ENCODE measurements at regions not wholly inside any gene's neighbourhood (a gene's known extent, or its start where the extent isn't known, plus 50 kb on each side); places are given as distances from the start of the nearest gene placed in this dataset.

DNA sequence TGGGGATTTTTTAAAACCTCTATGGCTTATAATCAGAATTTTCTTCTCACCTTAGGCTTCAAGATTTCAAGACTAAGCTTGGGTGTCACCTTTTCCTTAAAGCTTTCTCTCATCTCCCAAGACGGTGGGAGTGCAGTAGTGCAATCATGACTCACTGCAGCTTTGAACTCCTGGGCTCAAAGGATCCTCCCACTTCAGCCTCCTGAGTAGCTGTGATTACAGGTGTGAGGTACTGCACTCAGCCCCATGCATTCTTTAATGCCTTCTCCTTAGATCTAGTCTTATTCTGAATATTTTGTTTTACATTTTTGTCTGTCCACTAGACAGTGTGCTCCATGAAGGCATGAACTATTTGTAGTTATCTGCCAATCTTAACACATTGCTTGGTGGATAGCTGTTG lies 55.7 kb upstream of the FAT3 start:
- H3K79me1 ChIP-seq (replicated peaks; ENCODE audit: low read length, poor library complexity, severe bottlenecking), result no peaks in the 10 kb centered on the region
- H4K91ac ChIP-seq (ENCODE audit: low read length), result no peak overlapping the region
- no peak overlapping the region for H3K4ac ChIP-seq (ENCODE audit: low read depth in 1 of 2, low read length in 2 of 2)
- H3K14ac ChIP-seq (ENCODE audit: low read length in 2 of 2), result no peak overlapping the region
- H2BK5ac ChIP-seq (ENCODE audit: low read depth, low read length, poor library complexity, severe bottlenecking), result no peak overlapping the region
- H3K23ac ChIP-seq (ENCODE audit: low read length in 2 of 2), result no peak overlapping the region
- no peak overlapping the region for H3K27ac ChIP-seq (ENCODE audit: low read length, poor library complexity, severe bottlenecking)
- no peak for DNase-seq
- H2BK15ac ChIP-seq (ENCODE audit: low read depth, poor library complexity, severe bottlenecking), result no peak overlapping the region
- H3K27me3 ChIP-seq (ENCODE audit: control insufficient read depth in 1 of 2, insufficient read depth in 1 of 2, low read length in 2 of 2), result no peaks in the 10 kb centered on the region
- no peak overlapping the region for H2BK12ac ChIP-seq (ENCODE audit: low read length in 2 of 2)
- no peak overlapping the region for H2AK5ac ChIP-seq (ENCODE audit: low read length, severe bottlenecking)
- no peak overlapping the region for H3K4me3 ChIP-seq (ENCODE audit: insufficient read depth in 1 of 2, low read depth in 1 of 2, low read length in 2 of 2)
- H3K9ac ChIP-seq (ENCODE audit: low read length), result no peak overlapping the region
- no peak overlapping the region for H4K8ac ChIP-seq (ENCODE audit: low read length)
- WGBS, result 100% methylated on average over 1 of the region's 1 CpG
- no peaks in the 10 kb centered on the region for H3K9me3 ChIP-seq (ENCODE audit: control insufficient read depth, low read length)
- H3K18ac ChIP-seq (ENCODE audit: low read depth in 1 of 2, low read length in 2 of 2), result no peak overlapping the region
- no peak overlapping the region for H2AFZ ChIP-seq (ENCODE audit: low read depth, low read length)
- H3K4me1 ChIP-seq (ENCODE audit: control insufficient read depth, insufficient read depth, low read depth, low read length), result no peaks in the 10 kb centered on the region
- no peaks in the 10 kb centered on the region for H3K36me3 ChIP-seq (ENCODE audit: control insufficient read depth in 1 of 2, insufficient read depth in 2 of 2, low read depth in 1 of 2, low read length in 2 of 2)
- no peak overlapping the region for H2BK120ac ChIP-seq (ENCODE audit: low read depth, low read length)
- no peak overlapping the region for H3K4me2 ChIP-seq (ENCODE audit: low read length, poor library complexity, severe bottlenecking)

DNA sequence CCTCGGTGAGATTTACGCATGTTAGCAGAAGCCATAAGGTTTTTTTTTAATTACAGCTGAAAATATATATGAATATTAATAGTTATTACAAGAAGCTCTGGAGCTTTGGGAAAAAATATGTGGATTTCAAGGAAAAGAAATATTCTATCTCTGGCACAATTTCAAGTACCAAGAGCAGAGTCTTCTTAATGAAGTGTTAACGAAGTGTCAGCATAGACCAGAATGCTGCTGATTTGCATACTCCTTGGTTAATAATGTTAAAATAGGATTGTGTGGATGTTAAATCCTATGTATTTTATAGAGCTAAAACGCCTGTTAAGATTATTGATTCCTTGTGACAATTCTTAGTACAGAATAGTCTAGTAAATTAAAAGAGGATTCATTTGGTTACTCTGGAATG lies 57.0 kb upstream of the FAT3 start:
- Histone ChIP-seq H3K4ac (ENCODE audit: low read depth in 1 of 2, low read length in 2 of 2) (no peak overlapping the region), H2BK15ac (ENCODE audit: low read depth, poor library complexity, severe bottlenecking) (no peak overlapping the region), H2AFZ (ENCODE audit: low read depth, low read length) (no peak overlapping the region), H2BK120ac (ENCODE audit: low read depth, low read length) (no peak overlapping the region), H3K4me2 (ENCODE audit: low read length, poor library complexity, severe bottlenecking) (no peak overlapping the region), H3K27me3 (ENCODE audit: control insufficient read depth in 1 of 2, insufficient read depth in 1 of 2, low read length in 2 of 2) (no peaks in the 10 kb centered on the region), H3K14ac (ENCODE audit: low read length in 2 of 2) (no peak overlapping the region), H4K91ac (ENCODE audit: low read length) (no peak overlapping the region), H2BK5ac (ENCODE audit: low read depth, low read length, poor library complexity, severe bottlenecking) (no peak overlapping the region), H3K9ac (ENCODE audit: low read length) (no peak overlapping the region), H2AK5ac (ENCODE audit: low read length, severe bottlenecking) (no peak overlapping the region), H3K27ac (ENCODE audit: low read length, poor library complexity, severe bottlenecking) (no peak overlapping the region), H3K4me3 (ENCODE audit: insufficient read depth in 1 of 2, low read depth in 1 of 2, low read length in 2 of 2) (no peak overlapping the region), H3K18ac (ENCODE audit: low read depth in 1 of 2, low read length in 2 of 2) (no peak overlapping the region), H4K8ac (ENCODE audit: low read length) (no peak overlapping the region), H3K4me1 (ENCODE audit: control insufficient read depth, insufficient read depth, low read depth, low read length) (no peaks in the 10 kb centered on the region), H2BK12ac (ENCODE audit: low read length in 2 of 2) (no peak overlapping the region), H3K23ac (ENCODE audit: low read length in 2 of 2) (no peak overlapping the region), H3K79me1 (replicated peaks; ENCODE audit: low read length, poor library complexity, severe bottlenecking) (no peaks in the 10 kb centered on the region), H3K9me3 (ENCODE audit: control insufficient read depth, low read length) (no peaks in the 10 kb centered on the region), H3K36me3 (ENCODE audit: control insufficient read depth in 1 of 2, insufficient read depth in 2 of 2, low read depth in 1 of 2, low read length in 2 of 2) (no peaks in the 10 kb centered on the region)
- WGBS, result 89% methylated on average over 1 of the region's 4 CpGs
- no peak for DNase-seq

DNA sequence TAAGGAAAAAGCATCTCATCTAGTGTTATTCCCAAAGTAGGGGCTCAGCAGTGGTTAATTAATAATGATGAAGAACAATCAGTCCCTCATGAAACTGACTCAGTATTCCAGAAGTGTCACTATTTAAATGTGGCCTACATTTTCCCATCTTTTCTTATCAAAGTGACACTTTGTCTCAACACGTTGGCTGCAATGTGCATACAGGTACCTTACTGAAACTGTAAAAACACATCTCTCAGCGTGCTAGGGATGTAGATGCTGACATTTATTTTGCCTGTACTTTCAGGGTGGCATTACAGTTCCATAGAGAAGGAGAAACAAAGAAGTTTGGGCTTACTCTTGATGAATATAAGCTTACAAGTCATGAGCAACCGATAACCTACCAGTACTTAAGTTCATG lies 58.3 kb upstream of the FAT3 start:
- Histone ChIP-seq H2BK120ac (ENCODE audit: low read depth, low read length) (no peak overlapping the region), H2BK15ac (ENCODE audit: low read depth, poor library complexity, severe bottlenecking) (no peak overlapping the region), H3K36me3 (ENCODE audit: control insufficient read depth in 1 of 2, insufficient read depth in 2 of 2, low read depth in 1 of 2, low read length in 2 of 2) (no peaks in the 10 kb centered on the region), H3K4ac (ENCODE audit: low read depth in 1 of 2, low read length in 2 of 2) (no peak overlapping the region), H2AFZ (ENCODE audit: low read depth, low read length) (no peak overlapping the region), H3K27me3 (ENCODE audit: control insufficient read depth in 1 of 2, insufficient read depth in 1 of 2, low read length in 2 of 2) (no peaks in the 10 kb centered on the region), H3K9ac (ENCODE audit: low read length) (no peak overlapping the region), H4K91ac (ENCODE audit: low read length) (no peak overlapping the region), H3K4me1 (ENCODE audit: control insufficient read depth, insufficient read depth, low read depth, low read length) (no peaks in the 10 kb centered on the region), H4K8ac (ENCODE audit: low read length) (no peak overlapping the region), H3K23ac (ENCODE audit: low read length in 2 of 2) (no peak overlapping the region), H3K4me3 (ENCODE audit: insufficient read depth in 1 of 2, low read depth in 1 of 2, low read length in 2 of 2) (no peak overlapping the region), H3K4me2 (ENCODE audit: low read length, poor library complexity, severe bottlenecking) (no peak overlapping the region), H2BK5ac (ENCODE audit: low read depth, low read length, poor library complexity, severe bottlenecking) (no peak overlapping the region), H2AK5ac (ENCODE audit: low read length, severe bottlenecking) (no peak overlapping the region), H3K18ac (ENCODE audit: low read depth in 1 of 2, low read length in 2 of 2) (no peak overlapping the region), H3K9me3 (ENCODE audit: control insufficient read depth, low read length) (no peaks in the 10 kb centered on the region), H3K79me1 (replicated peaks; ENCODE audit: low read length, poor library complexity, severe bottlenecking) (no peaks in the 10 kb centered on the region), H2BK12ac (ENCODE audit: low read length in 2 of 2) (no peak overlapping the region), H3K14ac (ENCODE audit: low read length in 2 of 2) (no peak overlapping the region), H3K27ac (ENCODE audit: low read length, poor library complexity, severe bottlenecking) (no peak overlapping the region)
- no peak for DNase-seq
- WGBS, result 100% methylated on average over 1 of the region's 3 CpGs

DNA sequence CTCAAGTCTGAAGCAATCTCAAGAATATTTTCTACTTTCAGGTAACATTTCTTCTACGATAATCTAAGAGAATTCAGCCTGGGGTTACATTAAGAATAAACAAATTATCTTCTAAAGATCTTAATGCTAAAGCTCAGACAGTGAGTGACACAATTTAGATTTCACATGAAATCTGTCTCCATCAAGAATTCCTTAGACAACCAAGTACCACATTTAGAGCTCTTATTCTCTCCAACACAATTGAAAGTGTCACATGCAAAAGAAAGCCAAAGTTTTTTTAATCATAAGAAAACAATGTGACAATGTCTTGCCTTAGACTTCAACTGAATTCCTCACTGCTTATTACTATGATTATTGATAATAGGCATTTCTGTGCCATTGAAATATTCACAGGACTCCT lies 60.7 kb upstream of the FAT3 start:
- no peak overlapping the region for H3K4ac ChIP-seq (ENCODE audit: low read depth in 1 of 2, low read length in 2 of 2)
- DNase-seq, result no peak
- H2AK5ac ChIP-seq (ENCODE audit: low read length, severe bottlenecking), result no peak overlapping the region
- no peaks in the 10 kb centered on the region for H3K79me1 ChIP-seq (replicated peaks; ENCODE audit: low read length, poor library complexity, severe bottlenecking)
- no peak overlapping the region for H3K4me2 ChIP-seq (ENCODE audit: low read length, poor library complexity, severe bottlenecking)
- no peak overlapping the region for H3K23ac ChIP-seq (ENCODE audit: low read length in 2 of 2)
- no peak overlapping the region for H4K91ac ChIP-seq (ENCODE audit: low read length)
- no peak overlapping the region for H4K8ac ChIP-seq (ENCODE audit: low read length)
- H3K14ac ChIP-seq (ENCODE audit: low read length in 2 of 2), result no peak overlapping the region
- no peak overlapping the region for H2BK15ac ChIP-seq (ENCODE audit: low read depth, poor library complexity, severe bottlenecking)
- H2AFZ ChIP-seq (ENCODE audit: low read depth, low read length), result no peak overlapping the region
- H3K4me3 ChIP-seq (ENCODE audit: insufficient read depth in 1 of 2, low read depth in 1 of 2, low read length in 2 of 2), result no peak overlapping the region
- no peak overlapping the region for H3K18ac ChIP-seq (ENCODE audit: low read depth in 1 of 2, low read length in 2 of 2)
- 83% methylated on average over 1 of the region's 1 CpG for WGBS
- no peak overlapping the region for H2BK5ac ChIP-seq (ENCODE audit: low read depth, low read length, poor library complexity, severe bottlenecking)
- H2BK120ac ChIP-seq (ENCODE audit: low read depth, low read length), result no peak overlapping the region
- H3K4me1 ChIP-seq (ENCODE audit: control insufficient read depth, insufficient read depth, low read depth, low read length), result no peaks in the 10 kb centered on the region
- H3K9me3 ChIP-seq (ENCODE audit: control insufficient read depth, low read length), result no peaks in the 10 kb centered on the region
- no peak overlapping the region for H2BK12ac ChIP-seq (ENCODE audit: low read length in 2 of 2)
- H3K27me3 ChIP-seq (ENCODE audit: control insufficient read depth in 1 of 2, insufficient read depth in 1 of 2, low read length in 2 of 2), result no peaks in the 10 kb centered on the region
- no peaks in the 10 kb centered on the region for H3K36me3 ChIP-seq (ENCODE audit: control insufficient read depth in 1 of 2, insufficient read depth in 2 of 2, low read depth in 1 of 2, low read length in 2 of 2)
- no peak overlapping the region for H3K9ac ChIP-seq (ENCODE audit: low read length)
- H3K27ac ChIP-seq (ENCODE audit: low read length, poor library complexity, severe bottlenecking), result no peak overlapping the region

All from mesenchymal stem cell (in vitro differentiated cells and primary cell).